Aorta (tissue), 5 donors: ENCODE measurements at regions not wholly inside any gene's neighbourhood (a gene's known extent, or its start where the extent isn't known, plus 50 kb on each side); places are given as distances from the start of the nearest gene placed in this dataset.
A peak's percentile ranks its signal among the peaks of the same experiment; 100 is the strongest.
"Not testable (repeated sequence)": the region's sequence is repeated elsewhere in the genome, so short reads cannot be mapped to it uniquely, and the experiment has no call there.

Source experiments
- ATAC-seq: fragments of 200-7000 bp; cut with Tn5 transposase; one replicate; pipeline ENCODE4 v1.9.1; 2022; ENCODE audit warnings: moderate library complexity; ENCODE audit not compliant: low FRiP score
- DNase-seq, 2 donors: peaks; one replicate each; pipeline ENCODE4 v3.0.0-alpha.2; 2020
- H3K27ac ChIP-seq, 2 donors: one replicate each; pipeline ENCODE4 v1.5.1; 2013; ENCODE audit warnings: low read length in 2 of 2, mild to moderate bottlenecking in 2 of 2, moderate library complexity in 2 of 2, control low read depth in 1 of 2, inconsistent platforms in 1 of 2, low read depth in 1 of 2
- H3K27me3 ChIP-seq, 2 donors: one replicate each; pipeline ENCODE4 v1.6.1; 2013; ENCODE audit warnings: control low read depth in 1 of 2, low read length in 1 of 2, mild to moderate bottlenecking in 1 of 2, moderate library complexity in 1 of 2; ENCODE audit not compliant: insufficient read depth in 2 of 2, control insufficient read depth in 1 of 2
- H3K36me3 ChIP-seq, 2 donors: one replicate each; pipeline ENCODE4 v1.6.1; 2013; ENCODE audit warnings: control low read depth in 1 of 2, low read length in 1 of 2, mild to moderate bottlenecking in 1 of 2; ENCODE audit not compliant: insufficient read depth in 2 of 2, control insufficient read depth in 1 of 2
- H3K4me1 ChIP-seq, 2 donors: one replicate each; pipeline ENCODE4 v1.6.1; 2013; ENCODE audit warnings: low read length in 2 of 2, control low read depth in 1 of 2, mild to moderate bottlenecking in 1 of 2, moderate library complexity in 1 of 2; ENCODE audit not compliant: insufficient read depth in 2 of 2, control insufficient read depth in 1 of 2
- H3K4me3 ChIP-seq, 2 donors: one replicate each; pipeline ENCODE4 v1.5.1; 2013; ENCODE audit warnings: low read length in 2 of 2, control low read depth in 1 of 2, mild to moderate bottlenecking in 1 of 2
- H3K9me3 ChIP-seq: one replicate; pipeline ENCODE4 v1.6.1; 2013; ENCODE audit warnings: mild to moderate bottlenecking, low read length; ENCODE audit not compliant: control insufficient read depth
- WGBS, 2 donors: extraction: QIAGEN DNeasy Blood & Tissue Kit; methylation state at CpG; one replicate each; pipeline ENCODE4 v1.1.7; 2013; 5-methylcytosine and 5-hydroxymethylcytosine counted together
- intact Hi-C, 2 donors: fragments of 100-400 bp; cut with DNase I; formaldehyde crosslinking; loops; one replicate each; pipeline versions ENCODE4 v1.14.2 to v1.15.0; 2022
- donor health status: healthy with polysubstance abuse.
- donor health status: Bipolar disorder and iron deficiency.
- donor health status: DM: no; HTN: no; CAD: no.
- donor health status: DM: no; HTN: no; CAD: no.
- donor health status: DM: yes; HTN: yes; CAD: no.

- intact Hi-C loops, H3K27ac ChIP-seq, H3K27me3 ChIP-seq, H3K4me1 ChIP-seq, ATAC-seq, H3K36me3 ChIP-seq, H3K4me3 ChIP-seq, H3K9me3 ChIP-seq: not testable (repeated sequence)
- DNase-seq, result peak in 1 of 2 donors; percentile 72
- 94 to 97% methylated on average over 18 to 25 of the region's 25 CpGs for WGBS, 2 donors
These were observed 823.0 kb upstream of the GBE1 start for GRCh38 chr3:82584415-82584814.

- no peak for ATAC-seq
- Histone ChIP-seq H3K27me3 (no peaks in the 10 kb centered on the region), H3K36me3 (no peaks in the 10 kb centered on the region), H3K9me3 (no peaks in the 10 kb centered on the region), H3K27ac (no peak overlapping the region), H3K4me3 (no peak overlapping the region), H3K4me1 (no peaks in the 10 kb centered on the region)
- intact Hi-C loops, result no loop called here
- 58 to 72% methylated on average over 3 of the region's 3 CpGs for WGBS, 2 donors
- DNase-seq, result no peak
These were observed 819.9 kb upstream of the GBE1 start for GRCh38 chr3:82581350-82581749.

- no peak overlapping the region for H3K4me3 ChIP-seq
- no peak overlapping the region for H3K27ac ChIP-seq
- no peak for DNase-seq
- no peaks in the 10 kb centered on the region for H3K36me3 ChIP-seq
- H3K4me1 ChIP-seq, result no peaks in the 10 kb centered on the region
- no peak for ATAC-seq
- intact Hi-C loops, result no loop called here
- H3K9me3 ChIP-seq, result no peaks in the 10 kb centered on the region
- H3K27me3 ChIP-seq, result no peaks in the 10 kb centered on the region
These were observed 811.3 kb upstream of the GBE1 start for GRCh38 chr3:82572721-82573120.

- Histone ChIP-seq H3K36me3 (no peaks in the 10 kb centered on the region), H3K9me3 (no peaks in the 10 kb centered on the region), H3K4me3 (no peak overlapping the region), H3K4me1 (no peaks in the 10 kb centered on the region), H3K27me3 (no peaks in the 10 kb centered on the region), H3K27ac (no peak overlapping the region)
- no peak for DNase-seq
- intact Hi-C loops, result no loop called here
- WGBS, 2 donors, result 70 to 76% methylated on average over 3 of the region's 3 CpGs
- ATAC-seq, result no peak
These were observed 807.4 kb upstream of the GBE1 start for GRCh38 chr3:82568776-82569338.

- ATAC-seq (peak; percentile 41), DNase-seq (no peak)
- Histone ChIP-seq H3K36me3 (no peaks in the 10 kb centered on the region), H3K27me3 (no peaks in the 10 kb centered on the region), H3K9me3 (no peaks in the 10 kb centered on the region), H3K4me3 (no peak overlapping the region), H3K27ac (no peak overlapping the region), H3K4me1 (no peaks in the 10 kb centered on the region)
- intact Hi-C loops, result no loop called here
- WGBS, 2 donors, result 76 to 86% methylated on average over 4 of the region's 4 CpGs
These were observed 805.7 kb upstream of the GBE1 start for GRCh38 chr3:82567029-82567600.

- Histone ChIP-seq H3K4me1 (no peaks in the 10 kb centered on the region), H3K27me3 (no peaks in the 10 kb centered on the region), H3K36me3 (no peaks in the 10 kb centered on the region), H3K27ac (no peak overlapping the region), H3K4me3 (no peak overlapping the region), H3K9me3 (no peaks in the 10 kb centered on the region)
- WGBS, 2 donors, result 26 to 37% methylated on average over 2 of the region's 2 CpGs
- intact Hi-C loops, result no loop called here
- no peak for ATAC-seq
- DNase-seq, result no peak
These were observed 801.5 kb upstream of the GBE1 start for GRCh38 chr3:82562896-82563295.

- Histone ChIP-seq H3K4me3 (no peak overlapping the region), H3K36me3 (no peaks in the 10 kb centered on the region), H3K27ac (no peak overlapping the region), H3K4me1 (no peaks in the 10 kb centered on the region), H3K27me3 (no peaks in the 10 kb centered on the region), H3K9me3 (no peaks in the 10 kb centered on the region)
- no peak for ATAC-seq
- intact Hi-C loops, result no loop called here
- no peak for DNase-seq
- 82 to 84% methylated on average over 2 of the region's 2 CpGs for WGBS, 2 donors
These were observed 800.3 kb upstream of the GBE1 start for GRCh38 chr3:82561784-82562183.

- intact Hi-C loops, result no loop called here
- 52 to 61% methylated on average over 1 of the region's 1 CpG for WGBS, 2 donors
- no peaks in the 10 kb centered on the region for H3K9me3 ChIP-seq
These were observed 796.6 kb upstream of the GBE1 start for GRCh38 chr3:82558081-82558480.

GRCh38 chr3:82556113-82556512 lies 794.7 kb upstream of the GBE1 start:
- 41 to 58% methylated on average over 5 of the region's 5 CpGs for WGBS, 2 donors
- Histone ChIP-seq H3K4me1 (no peaks in the 10 kb centered on the region), H3K4me3 (no peak overlapping the region), H3K9me3 (peaks cover 2% of the 10 kb centered on the region), H3K27me3 (no peaks in the 10 kb centered on the region), H3K36me3 (no peaks in the 10 kb centered on the region), H3K27ac (no peak overlapping the region)
- DNase-seq (no peak), ATAC-seq (no peak)
- intact Hi-C loops, result no loop called here

More at GRCh38 chr3:82558081-82558480, 796.6 kb upstream of the GBE1 start:
- Histone ChIP-seq H3K27me3 (no peaks in the 10 kb centered on the region), H3K36me3 (no peaks in the 10 kb centered on the region), H3K27ac (no peak overlapping the region), H3K4me3 (no peak overlapping the region), H3K4me1 (no peaks in the 10 kb centered on the region)
- ATAC-seq (no peak), DNase-seq (no peak)
